Mesendoderm (in vitro differentiated cells): ENCODE measurements at regions not wholly inside any gene's neighbourhood (a gene's known extent, or its start where the extent isn't known, plus 50 kb on each side); places are given as distances from the start of the nearest gene placed in this dataset.

ENCODE experiments used
- DNase-seq: peaks from one replicate; pipeline ENCODE4 v3.0.0; 2013
- H2AK5ac ChIP-seq: 2 replicates; pipeline ENCODE4 v1.6.1; 2013; ENCODE audit warnings: low read length, inconsistent platforms
- H2BK120ac ChIP-seq: 2 replicates; pipeline ENCODE4 v1.6.1; 2013; ENCODE audit warnings: low read depth, mild to moderate bottlenecking, low read length, moderate library complexity, mixed read lengths
- H2BK15ac ChIP-seq: replicated peaks from 2 replicates; pipeline ENCODE4 v1.6.1; 2013; ENCODE audit warnings: low read depth, mild to moderate bottlenecking, moderate library complexity
- H2BK5ac ChIP-seq: 2 replicates; pipeline ENCODE4 v1.6.1; 2013; ENCODE audit warnings: low read length, inconsistent platforms
- H3K18ac ChIP-seq: 2 replicates; pipeline ENCODE4 v1.6.1; 2013; ENCODE audit warnings: mild to moderate bottlenecking, low read length, mixed read lengths
- H3K23ac ChIP-seq: one replicate; pipeline ENCODE4 v1.6.1; 2013; ENCODE audit warnings: low read length
- H3K27ac ChIP-seq: 2 replicates; pipeline ENCODE4 v1.5.1; 2013; ENCODE audit warnings: low read depth, mild to moderate bottlenecking, inconsistent platforms, low read length, moderate library complexity
- H3K27me3 ChIP-seq: 2 replicates; pipeline ENCODE4 v1.6.1; 2013; ENCODE audit warnings: low read length, control low read depth, mild to moderate bottlenecking, inconsistent platforms; ENCODE audit not compliant: insufficient read depth, poor library complexity
- H3K36me3 ChIP-seq: 2 replicates; pipeline ENCODE4 v1.6.1; 2013; ENCODE audit warnings: low read length, inconsistent platforms; ENCODE audit not compliant: control insufficient read depth, insufficient read depth
- H3K4ac ChIP-seq: one replicate; pipeline ENCODE4 v1.6.1; 2013; ENCODE audit warnings: low read depth, mild to moderate bottlenecking, low read length, moderate library complexity
- H3K4me1 ChIP-seq: 2 replicates; pipeline ENCODE4 v1.6.1; 2013; ENCODE audit warnings: low read depth, low read length, inconsistent platforms; ENCODE audit not compliant: control insufficient read depth
- H3K4me2 ChIP-seq: 2 replicates; pipeline ENCODE4 v1.6.1; 2013; ENCODE audit warnings: low read length
- H3K4me3 ChIP-seq: 2 replicates; pipeline ENCODE4 v1.5.1; 2013; ENCODE audit warnings: mild to moderate bottlenecking, low read length
- H3K56ac ChIP-seq: one replicate; pipeline ENCODE4 v1.6.1; 2013; ENCODE audit warnings: low read length
- H3K79me1 ChIP-seq: 2 replicates; pipeline ENCODE4 v1.6.1; 2013; ENCODE audit warnings: low read length, inconsistent platforms
- H3K79me2 ChIP-seq: 2 replicates; pipeline ENCODE4 v1.6.1; 2013; ENCODE audit warnings: mild to moderate bottlenecking, low read length; ENCODE audit not compliant: control insufficient read depth, insufficient read depth
- H3K9ac ChIP-seq: 2 replicates; pipeline ENCODE4 v1.6.1; 2013; ENCODE audit warnings: low read length, inconsistent platforms
- H4K5ac ChIP-seq: one replicate; pipeline ENCODE4 v1.6.1; 2013; ENCODE audit warnings: low read length
- H4K8ac ChIP-seq: one replicate; pipeline ENCODE4 v1.6.1; 2013; ENCODE audit warnings: low read depth, mild to moderate bottlenecking, control low read depth, low read length, moderate library complexity
- WGBS: extraction: QIAGEN DNeasy Blood & Tissue Kit; methylation state at CpG from one replicate; pipeline ENCODE4 v1.1.7; 2013; ENCODE audit warnings: low lambda C conversion rate, missing lambda C conversion rate; ENCODE audit not compliant: insufficient coverage; ENCODE audit errors: extremely low coverage; 5-methylcytosine and 5-hydroxymethylcytosine counted together

GRCh38 chr1:60911966-60912697 lies 170.2 kb upstream of the NFIA start:
- Histone ChIP-seq H3K79me2 (no peaks in the 10 kb centered on the region), H3K36me3 (no peaks in the 10 kb centered on the region), H3K18ac (no peak overlapping the region), H3K4me3 (no peak overlapping the region), H3K23ac (no peak overlapping the region), H3K4me1 (no peaks in the 10 kb centered on the region), H3K4me2 (no peak overlapping the region), H4K5ac (no peak overlapping the region), H3K9ac (no peak overlapping the region), H2BK5ac (no peak overlapping the region), H3K79me1 (no peaks in the 10 kb centered on the region), H2AK5ac (no peak overlapping the region), H3K56ac (peak overlapping the region; percentile 25), H2BK120ac (no peak overlapping the region), H4K8ac (no peak overlapping the region), H2BK15ac (no peak overlapping the region), H3K4ac (no peak overlapping the region), H3K27me3 (no peaks in the 10 kb centered on the region), H3K27ac (no peak overlapping the region)
- DNase-seq: no peak
- WGBS: no CpG with 5 or more reads among the region's 9 CpGs

- Histone ChIP-seq H3K36me3 (no peaks in the 10 kb centered on the region), H3K23ac (no peak overlapping the region), H4K5ac (no peak overlapping the region), H3K18ac (no peak overlapping the region), H3K27me3 (no peaks in the 10 kb centered on the region), H3K4ac (no peak overlapping the region), H3K4me3 (no peak overlapping the region), H4K8ac (no peak overlapping the region), H3K4me1 (no peaks in the 10 kb centered on the region), H3K9ac (no peak overlapping the region), H2BK5ac (no peak overlapping the region), H2BK120ac (no peak overlapping the region), H3K56ac (no peak overlapping the region), H3K4me2 (no peak overlapping the region), H2BK15ac (no peak overlapping the region), H2AK5ac (no peak overlapping the region), H3K27ac (no peak overlapping the region), H3K79me2 (no peaks in the 10 kb centered on the region), H3K79me1 (no peaks in the 10 kb centered on the region)
- WGBS: no CpG with 5 or more reads among the region's 4 CpGs
- no peak for DNase-seq
These were observed 174.2 kb upstream of the NFIA start for GRCh38 chr1:60908159-60908558.

- H3K27ac ChIP-seq: no peak overlapping the region
- H3K27me3 ChIP-seq: no peaks in the 10 kb centered on the region
- H3K4me3 ChIP-seq: no peak overlapping the region
- H2BK5ac ChIP-seq: no peak overlapping the region
- H3K36me3 ChIP-seq: no peaks in the 10 kb centered on the region
- H3K56ac ChIP-seq: no peak overlapping the region
- H3K4me2 ChIP-seq: no peak overlapping the region
- no peak for DNase-seq
- H2AK5ac ChIP-seq: no peak overlapping the region
- H2BK15ac ChIP-seq: no peak overlapping the region
- H4K5ac ChIP-seq: no peak overlapping the region
- WGBS: no CpG with 5 or more reads among the region's 1 CpG
- no peak overlapping the region for H2BK120ac ChIP-seq
- H3K23ac ChIP-seq: no peak overlapping the region
- H3K18ac ChIP-seq: no peak overlapping the region
- no peaks in the 10 kb centered on the region for H3K4me1 ChIP-seq
- no peak overlapping the region for H3K9ac ChIP-seq
- H3K79me1 ChIP-seq: no peaks in the 10 kb centered on the region
- H3K79me2 ChIP-seq: no peaks in the 10 kb centered on the region
- H4K8ac ChIP-seq: no peak overlapping the region
- no peak overlapping the region for H3K4ac ChIP-seq
These were observed 175.8 kb upstream of the NFIA start for GRCh38 chr1:60906526-60906925.

GRCh38 chr1:60906039-60906438 lies 176.3 kb upstream of the NFIA start:
- no peaks in the 10 kb centered on the region for H3K27me3 ChIP-seq
- no peak overlapping the region for H2AK5ac ChIP-seq
- DNase-seq: peak; percentile 49
- no peak overlapping the region for H4K5ac ChIP-seq
- WGBS: no CpG with 5 or more reads among the region's 2 CpGs
- no peaks in the 10 kb centered on the region for H3K79me2 ChIP-seq
- H3K4me1 ChIP-seq: no peaks in the 10 kb centered on the region
- no peak overlapping the region for H3K9ac ChIP-seq
- no peak overlapping the region for H3K18ac ChIP-seq
- H2BK15ac ChIP-seq: no peak overlapping the region
- H2BK5ac ChIP-seq: no peak overlapping the region
- H3K36me3 ChIP-seq: no peaks in the 10 kb centered on the region
- no peak overlapping the region for H3K27ac ChIP-seq
- no peak overlapping the region for H4K8ac ChIP-seq
- H3K79me1 ChIP-seq: no peaks in the 10 kb centered on the region
- H3K23ac ChIP-seq: no peak overlapping the region
- no peak overlapping the region for H3K4me3 ChIP-seq
- H3K56ac ChIP-seq: no peak overlapping the region
- H3K4me2 ChIP-seq: no peak overlapping the region
- H3K4ac ChIP-seq: no peak overlapping the region
- H2BK120ac ChIP-seq: no peak overlapping the region

- H3K27ac ChIP-seq: no peak overlapping the region
These were observed 178.1 kb upstream of the NFIA start for GRCh38 chr1:60904099-60904851.

More at GRCh38 chr1:60904099-60904851, 178.1 kb upstream of the NFIA start:
- Histone ChIP-seq H2AK5ac (no peak overlapping the region), H3K9ac (no peak overlapping the region), H3K79me2 (no peaks in the 10 kb centered on the region), H2BK15ac (no peak overlapping the region), H3K56ac (no peak overlapping the region), H2BK120ac (no peak overlapping the region), H3K4me2 (no peak overlapping the region), H3K4ac (peak overlapping the region; percentile 71), H2BK5ac (no peak overlapping the region), H3K4me1 (no peaks in the 10 kb centered on the region), H3K4me3 (no peak overlapping the region), H3K23ac (no peak overlapping the region), H3K27me3 (no peaks in the 10 kb centered on the region), H4K5ac (no peak overlapping the region), H3K36me3 (no peaks in the 10 kb centered on the region), H3K79me1 (no peaks in the 10 kb centered on the region), H4K8ac (no peak overlapping the region), H3K18ac (no peak overlapping the region)
- no CpG with 5 or more reads among the region's 4 CpGs for WGBS
- no peak for DNase-seq
